Panc1 (cell line): ENCODE measurements at regions not wholly inside any gene's neighbourhood (a gene's known extent, or its start where the extent isn't known, plus 50 kb on each side); places are given as distances from the start of the nearest gene placed in this dataset.

ENCODE experiments used
- ATAC-seq: fragments of 200-7000 bp; cut with Tn5 transposase; 2 replicates; pipeline ENCODE4 v1.9.1; 2020; ENCODE audit warnings: mild to moderate bottlenecking, moderate library complexity
- BruUV-seq: library from RNA; stranded (reverse); fragments of 400-500 nt; replicated peaks from 2 replicates; lab custom pipeline; 2021; lab: Mats Ljungman, UMichigan
- CTCF ChIA-PET: fragments of 300-600 bp; sonication (Branson Sonifier 250); formaldehyde crosslinking; loops from one replicate; lab custom pipeline; 2022; ENCODE audit warnings: antibody characterized with exemption; lab: Charles Lee
- POLR2A ChIA-PET: fragments of 300-600 bp; sonication (Branson Sonifier 250); formaldehyde crosslinking; loops from one replicate; lab custom pipeline; 2022; ENCODE audit warnings: antibody characterized with exemption; lab: Charles Lee
- DNase-seq: peaks from one replicate; pipeline ENCODE4 v3.0.0-alpha.2; 2010; ENCODE audit warnings: low read depth, low spot score
- H3K27ac ChIP-seq: 2 replicates; pipeline ENCODE4 v1.5.1; 2011; ENCODE audit warnings: mild to moderate bottlenecking, low read length, inconsistent platforms
- H3K27me3 ChIP-seq: fragments of 200-500 bp; sonication (Bioruptor generic); 2 replicates; pipeline ENCODE4 v1.6.0; 2014; ENCODE audit warnings: low read length, inconsistent platforms; ENCODE audit not compliant: control insufficient read depth, insufficient read depth
- H3K36me3 ChIP-seq: fragments of 200-500 bp; sonication (Bioruptor generic); 2 replicates; pipeline ENCODE4 v1.5.1; 2014; ENCODE audit warnings: inconsistent platforms, mild to moderate bottlenecking, low read length, moderate library complexity; ENCODE audit not compliant: control insufficient read depth, insufficient read depth
- H3K4me1 ChIP-seq: 2 replicates; pipeline ENCODE4 v1.5.1; 2011; ENCODE audit warnings: inconsistent platforms, mild to moderate bottlenecking, low read length, moderate library complexity; ENCODE audit not compliant: control insufficient read depth, insufficient read depth
- H3K4me3 ChIP-seq, 2 experiments: 2 replicates each; pipeline ENCODE4 v1.5.1; 2011 to 2012; ENCODE audit warnings: low read depth in 2 of 2, low read length in 2 of 2, mild to moderate bottlenecking in 2 of 2, inconsistent platforms in 1 of 2, moderate library complexity in 1 of 2
- H3K9me3 ChIP-seq: fragments of 200-500 bp; sonication (Bioruptor generic); 2 replicates; pipeline ENCODE4 v1.5.1; 2014; ENCODE audit warnings: low read depth, mild to moderate bottlenecking, inconsistent platforms, low read length, moderate library complexity; ENCODE audit not compliant: control insufficient read depth, insufficient read depth
- POLR2AphosphoS5 ChIP-seq: IDR thresholded peaks from 2 replicates; pipeline ENCODE4 v1.6.1; 2012; ENCODE audit warnings: mild to moderate bottlenecking, low read depth, low read length, moderate library complexity
- SIN3A ChIP-seq: IDR thresholded peaks from 2 replicates; pipeline ENCODE4 v1.6.1; 2012; ENCODE audit warnings: low read depth, mild to moderate bottlenecking, low read length, moderate library complexity, borderline replicate concordance; ENCODE audit not compliant: insufficient read depth
- TCF7L2 ChIP-seq: IDR thresholded peaks from 2 replicates; pipeline ENCODE4 v1.6.1; 2011; ENCODE audit warnings: mild to moderate bottlenecking, low read depth, low read length, inconsistent platforms
- in situ Hi-C: cut with HindIII; loops from 2 replicates; pipeline ENCODE4 v1.10.0; 2016; ENCODE audit warnings: low sequenced_read_pairs, low pct_unique_long_range_greater_than_20kb
- intact Hi-C: fragments of 100-400 bp; cut with micrococcal nuclease; formaldehyde crosslinking; loops from one replicate; pipeline ENCODE4 v1.10.0; 2022; ENCODE audit not compliant: unreplicated experiment
- TF ChIP-seq, protein P1 (sequence below): fragments of 450-650 bp; IDR thresholded peaks from 2 replicates; pipeline ENCODE4 v1.5.1; 2017; ENCODE audit warnings: mild to moderate bottlenecking
- TF ChIP-seq, protein P2 (sequence below), 2 experiments: IDR thresholded peaks; 2 replicates each; pipeline ENCODE4 v1.6.1; 2011 to 2012; ENCODE audit warnings: low read depth in 2 of 2, control low read depth in 1 of 2, low read length in 1 of 2, mild to moderate bottlenecking in 1 of 2, moderate library complexity in 1 of 2; ENCODE audit not compliant: insufficient read depth in 1 of 2

DNA sequence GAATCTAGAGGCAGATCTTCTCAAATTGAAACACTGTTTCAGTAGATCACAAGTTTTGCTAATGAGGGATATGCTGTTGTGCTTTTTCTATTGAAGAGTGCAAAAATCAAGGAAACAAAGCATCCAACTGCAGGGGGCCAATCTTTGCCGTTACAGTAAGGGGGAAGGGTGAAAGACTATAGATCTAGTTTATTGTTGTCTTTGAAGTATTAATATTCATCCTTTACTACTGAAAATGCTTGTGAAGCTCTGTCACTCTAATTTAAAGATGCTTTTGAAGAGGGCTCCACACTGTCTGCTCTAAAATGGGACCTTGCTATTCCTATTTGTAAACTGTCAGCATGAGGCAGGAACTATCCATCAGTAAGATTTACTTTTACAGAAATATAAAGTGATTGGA lies 110.3 kb downstream of the MBL2 start:
- Histone ChIP-seq H3K9me3 (peaks cover 11% of the 10 kb centered on the region; the same call in 1 of the 2 replicates), H3K27me3 (no peaks in the 10 kb centered on the region), H3K4me1 (no peaks in the 10 kb centered on the region), H3K4me3 (no peak overlapping the region), H3K27ac (no peak overlapping the region), H3K36me3 (no peaks in the 10 kb centered on the region)
- BruUV-seq, result no TSS peak
- intact Hi-C loops (no loop called here), in situ Hi-C loops (no loop called here)
- ChIA-PET POLR2A (no interaction called here), CTCF (no interaction called here)
- ATAC-seq (no peak), DNase-seq (no peak)
- TF ChIP-seq, protein P1, sequence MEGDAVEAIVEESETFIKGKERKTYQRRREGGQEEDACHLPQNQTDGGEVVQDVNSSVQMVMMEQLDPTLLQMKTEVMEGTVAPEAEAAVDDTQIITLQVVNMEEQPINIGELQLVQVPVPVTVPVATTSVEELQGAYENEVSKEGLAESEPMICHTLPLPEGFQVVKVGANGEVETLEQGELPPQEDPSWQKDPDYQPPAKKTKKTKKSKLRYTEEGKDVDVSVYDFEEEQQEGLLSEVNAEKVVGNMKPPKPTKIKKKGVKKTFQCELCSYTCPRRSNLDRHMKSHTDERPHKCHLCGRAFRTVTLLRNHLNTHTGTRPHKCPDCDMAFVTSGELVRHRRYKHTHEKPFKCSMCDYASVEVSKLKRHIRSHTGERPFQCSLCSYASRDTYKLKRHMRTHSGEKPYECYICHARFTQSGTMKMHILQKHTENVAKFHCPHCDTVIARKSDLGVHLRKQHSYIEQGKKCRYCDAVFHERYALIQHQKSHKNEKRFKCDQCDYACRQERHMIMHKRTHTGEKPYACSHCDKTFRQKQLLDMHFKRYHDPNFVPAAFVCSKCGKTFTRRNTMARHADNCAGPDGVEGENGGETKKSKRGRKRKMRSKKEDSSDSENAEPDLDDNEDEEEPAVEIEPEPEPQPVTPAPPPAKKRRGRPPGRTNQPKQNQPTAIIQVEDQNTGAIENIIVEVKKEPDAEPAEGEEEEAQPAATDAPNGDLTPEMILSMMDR, result no peak
- TF ChIP-seq, protein P2, sequence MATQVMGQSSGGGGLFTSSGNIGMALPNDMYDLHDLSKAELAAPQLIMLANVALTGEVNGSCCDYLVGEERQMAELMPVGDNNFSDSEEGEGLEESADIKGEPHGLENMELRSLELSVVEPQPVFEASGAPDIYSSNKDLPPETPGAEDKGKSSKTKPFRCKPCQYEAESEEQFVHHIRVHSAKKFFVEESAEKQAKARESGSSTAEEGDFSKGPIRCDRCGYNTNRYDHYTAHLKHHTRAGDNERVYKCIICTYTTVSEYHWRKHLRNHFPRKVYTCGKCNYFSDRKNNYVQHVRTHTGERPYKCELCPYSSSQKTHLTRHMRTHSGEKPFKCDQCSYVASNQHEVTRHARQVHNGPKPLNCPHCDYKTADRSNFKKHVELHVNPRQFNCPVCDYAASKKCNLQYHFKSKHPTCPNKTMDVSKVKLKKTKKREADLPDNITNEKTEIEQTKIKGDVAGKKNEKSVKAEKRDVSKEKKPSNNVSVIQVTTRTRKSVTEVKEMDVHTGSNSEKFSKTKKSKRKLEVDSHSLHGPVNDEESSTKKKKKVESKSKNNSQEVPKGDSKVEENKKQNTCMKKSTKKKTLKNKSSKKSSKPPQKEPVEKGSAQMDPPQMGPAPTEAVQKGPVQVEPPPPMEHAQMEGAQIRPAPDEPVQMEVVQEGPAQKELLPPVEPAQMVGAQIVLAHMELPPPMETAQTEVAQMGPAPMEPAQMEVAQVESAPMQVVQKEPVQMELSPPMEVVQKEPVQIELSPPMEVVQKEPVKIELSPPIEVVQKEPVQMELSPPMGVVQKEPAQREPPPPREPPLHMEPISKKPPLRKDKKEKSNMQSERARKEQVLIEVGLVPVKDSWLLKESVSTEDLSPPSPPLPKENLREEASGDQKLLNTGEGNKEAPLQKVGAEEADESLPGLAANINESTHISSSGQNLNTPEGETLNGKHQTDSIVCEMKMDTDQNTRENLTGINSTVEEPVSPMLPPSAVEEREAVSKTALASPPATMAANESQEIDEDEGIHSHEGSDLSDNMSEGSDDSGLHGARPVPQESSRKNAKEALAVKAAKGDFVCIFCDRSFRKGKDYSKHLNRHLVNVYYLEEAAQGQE (IDR thresholded peaks at IDR 0.05; ENCODE audit: insufficient read depth in 1 of 2, low read depth in 2 of 2, low read length in 1 of 2), result no peak
- TF ChIP-seq SIN3A (no peak), TCF7L2 (no peak), POLR2AphosphoS5 (no peak)

- intact Hi-C loops (no loop called here), in situ Hi-C loops (no loop called here)
- TF ChIP-seq TCF7L2 (no peak), SIN3A (no peak), POLR2AphosphoS5 (no peak)
- TF ChIP-seq, protein P1, result no peak
- TF ChIP-seq, protein P2 (IDR thresholded peaks at IDR 0.05; ENCODE audit: insufficient read depth in 1 of 2, low read depth in 2 of 2, low read length in 1 of 2), result no peak
- Histone ChIP-seq H3K36me3 (no peaks in the 10 kb centered on the region), H3K4me3 (no peak overlapping the region), H3K27me3 (no peaks in the 10 kb centered on the region), H3K27ac (no peak overlapping the region), H3K9me3 (peaks cover 16% of the 10 kb centered on the region; the same call in 1 of the 2 replicates), H3K4me1 (no peaks in the 10 kb centered on the region)
- POLR2A ChIA-PET, result no interaction called here
- CTCF ChIA-PET, result no interaction called here
- ATAC-seq, result no peak
- no peak for DNase-seq
- no TSS peak for BruUV-seq
Measured at GRCh38 chr10:52663161-52663560, 109.4 kb downstream of the MBL2 start.
